ENCODE measurements at regions not wholly inside any gene's neighbourhood (a gene's known extent, or its start where the extent isn't known, plus 50 kb on each side); places are given as distances from the start of the nearest gene placed in this dataset.

DNA sequence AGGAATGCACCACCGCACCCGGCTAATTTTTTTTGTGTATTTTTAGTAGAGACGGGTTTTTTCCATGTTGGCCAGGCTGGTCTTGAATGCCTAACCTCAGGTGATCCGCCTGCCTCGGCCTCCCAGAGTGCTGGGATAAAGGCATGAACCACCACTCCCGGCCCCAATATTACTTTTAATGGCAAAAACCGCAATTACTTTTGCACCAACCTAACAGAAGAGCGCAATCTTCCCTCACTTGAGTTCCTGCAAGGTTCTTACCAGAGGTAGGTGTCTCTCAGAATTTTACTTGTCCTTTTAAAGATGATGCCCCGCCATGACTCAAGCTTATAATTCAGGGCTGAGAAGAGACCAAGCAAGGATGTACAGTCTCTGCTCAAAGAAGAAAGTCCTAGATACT lies 1774.1 kb upstream of the PCDH20 start:
- TF ChIP-seq, protein P1, sequence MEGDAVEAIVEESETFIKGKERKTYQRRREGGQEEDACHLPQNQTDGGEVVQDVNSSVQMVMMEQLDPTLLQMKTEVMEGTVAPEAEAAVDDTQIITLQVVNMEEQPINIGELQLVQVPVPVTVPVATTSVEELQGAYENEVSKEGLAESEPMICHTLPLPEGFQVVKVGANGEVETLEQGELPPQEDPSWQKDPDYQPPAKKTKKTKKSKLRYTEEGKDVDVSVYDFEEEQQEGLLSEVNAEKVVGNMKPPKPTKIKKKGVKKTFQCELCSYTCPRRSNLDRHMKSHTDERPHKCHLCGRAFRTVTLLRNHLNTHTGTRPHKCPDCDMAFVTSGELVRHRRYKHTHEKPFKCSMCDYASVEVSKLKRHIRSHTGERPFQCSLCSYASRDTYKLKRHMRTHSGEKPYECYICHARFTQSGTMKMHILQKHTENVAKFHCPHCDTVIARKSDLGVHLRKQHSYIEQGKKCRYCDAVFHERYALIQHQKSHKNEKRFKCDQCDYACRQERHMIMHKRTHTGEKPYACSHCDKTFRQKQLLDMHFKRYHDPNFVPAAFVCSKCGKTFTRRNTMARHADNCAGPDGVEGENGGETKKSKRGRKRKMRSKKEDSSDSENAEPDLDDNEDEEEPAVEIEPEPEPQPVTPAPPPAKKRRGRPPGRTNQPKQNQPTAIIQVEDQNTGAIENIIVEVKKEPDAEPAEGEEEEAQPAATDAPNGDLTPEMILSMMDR (IDR thresholded peaks at IDR 0.05): no peak
- TF ChIP-seq POLR2A (IDR thresholded peaks at IDR 0.05): no peak
